ENCODE measurements at regions not wholly inside any gene's neighbourhood (a gene's known extent, or its start where the extent isn't known, plus 50 kb on each side); places are given as distances from the start of the nearest gene placed in this dataset.

GRCh38 chr7:10821156-10821555 lies 152.5 kb upstream of the PHF14 start:
- intact Hi-C loops (cut with micrococcal nuclease) = no loop called here

DNA sequence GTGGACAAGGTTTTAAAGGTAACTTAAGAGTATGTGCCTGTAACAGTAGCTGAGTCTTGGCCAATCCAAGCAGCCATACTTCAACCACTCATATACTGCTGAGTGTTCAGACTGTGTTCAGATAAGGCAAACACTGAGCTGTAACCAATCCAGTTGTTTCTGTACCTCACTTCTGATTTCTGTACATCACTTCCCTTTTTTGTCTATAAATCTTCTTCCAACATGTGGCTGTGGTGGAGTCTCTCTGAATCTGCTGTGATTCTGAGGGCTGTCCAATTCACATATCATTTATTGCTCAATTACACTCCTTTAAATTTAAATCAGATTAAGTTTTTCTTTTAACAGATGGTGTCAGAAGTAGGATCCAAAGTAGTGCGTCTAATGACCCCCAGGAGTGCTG lies 149.5 kb upstream of the PHF14 start:
- intact Hi-C loops (cut with micrococcal nuclease) = no loop called here

DNA sequence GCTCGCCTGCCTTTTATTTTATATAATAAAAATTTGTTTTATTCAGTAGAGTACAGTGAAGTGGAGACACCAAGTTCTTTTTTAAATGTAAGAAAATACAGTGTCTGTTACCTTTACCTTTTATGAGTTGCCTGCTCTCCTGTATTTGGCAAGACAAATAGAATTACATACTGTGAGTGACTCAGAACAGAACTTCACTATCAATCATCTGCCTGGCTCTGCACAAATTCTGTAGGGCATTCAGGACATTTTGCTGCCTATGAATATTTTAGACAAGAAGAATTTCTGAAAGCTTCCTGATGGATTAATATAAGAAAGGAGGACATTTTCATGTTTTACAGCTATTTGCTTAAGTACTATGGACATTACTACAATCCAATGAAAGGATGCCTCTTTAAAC lies 135.4 kb upstream of the PHF14 start:
- intact Hi-C loops (cut with micrococcal nuclease) = no loop called here

- intact Hi-C loops (cut with micrococcal nuclease) = no loop called here
Measured at GRCh38 chr7:10845225-10845624, 128.4 kb upstream of the PHF14 start.

DNA sequence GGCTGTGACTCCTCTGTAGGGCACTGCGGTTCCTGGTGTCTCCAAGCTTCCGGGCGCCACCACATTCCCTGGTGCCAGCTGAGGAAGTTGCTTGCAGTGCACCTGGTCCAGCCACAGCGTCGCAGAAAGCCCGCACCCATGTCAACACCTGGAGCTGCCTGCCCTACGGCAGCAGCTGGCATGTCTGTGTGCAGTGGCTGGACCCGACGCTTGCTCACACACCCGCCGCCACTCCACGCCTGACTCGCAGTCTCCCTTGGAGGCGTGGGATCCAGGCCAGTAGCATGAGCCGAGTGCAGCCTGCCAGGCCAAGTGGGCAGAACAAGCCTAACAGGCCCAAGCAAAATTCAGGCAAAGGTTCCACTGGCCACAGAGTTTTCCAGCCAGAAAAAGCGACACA lies 118.1 kb upstream of the PHF14 start:
- intact Hi-C loops (cut with micrococcal nuclease) = no loop called here

GRCh38 chr7:10860516-10860915 lies 113.2 kb upstream of the PHF14 start:
- intact Hi-C loops (cut with micrococcal nuclease) = no loop called here

- intact Hi-C loops (cut with micrococcal nuclease) = no loop called here
Measured at GRCh38 chr7:10863476-10863875, 110.2 kb upstream of the PHF14 start.

GRCh38 chr7:10874666-10875065 lies 99.0 kb upstream of the PHF14 start:
- intact Hi-C loops (cut with micrococcal nuclease) = no loop called here

DNA sequence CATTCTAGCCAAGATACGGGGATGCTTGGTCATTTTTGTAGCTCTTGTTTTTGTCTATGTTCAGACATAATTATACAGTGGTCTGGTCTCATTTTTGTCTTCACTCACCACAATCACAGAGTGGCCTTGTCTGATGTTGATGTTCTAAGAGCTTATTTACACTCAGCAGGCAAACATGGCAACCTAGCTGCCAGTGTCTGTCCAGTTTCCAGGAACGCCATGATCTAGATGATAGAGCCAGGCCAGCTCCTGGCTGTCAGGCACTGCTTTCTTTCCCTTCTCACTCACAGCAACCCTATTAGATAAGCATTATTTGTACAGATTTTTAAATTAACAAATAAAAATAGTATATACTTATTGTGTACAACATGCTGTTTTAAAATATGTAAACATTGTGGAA lies 98.6 kb upstream of the PHF14 start:
- intact Hi-C loops (cut with micrococcal nuclease) = no loop called here

- intact Hi-C loops (cut with micrococcal nuclease) = loop anchor here (1.0 to 5.0 kb wide), 3 partner anchors 252 to 478 kb away; no protein-coding TSS in a partner anchor
Measured at GRCh38 chr7:10888861-10889260, 84.8 kb upstream of the PHF14 start.

GRCh38 chr7:10889266-10889898 lies 84.3 kb upstream of the PHF14 start:
- intact Hi-C loops (cut with micrococcal nuclease) = loop anchor here (1.0 to 5.0 kb wide), 3 partner anchors 253 to 478 kb away; no protein-coding TSS in a partner anchor

DNA sequence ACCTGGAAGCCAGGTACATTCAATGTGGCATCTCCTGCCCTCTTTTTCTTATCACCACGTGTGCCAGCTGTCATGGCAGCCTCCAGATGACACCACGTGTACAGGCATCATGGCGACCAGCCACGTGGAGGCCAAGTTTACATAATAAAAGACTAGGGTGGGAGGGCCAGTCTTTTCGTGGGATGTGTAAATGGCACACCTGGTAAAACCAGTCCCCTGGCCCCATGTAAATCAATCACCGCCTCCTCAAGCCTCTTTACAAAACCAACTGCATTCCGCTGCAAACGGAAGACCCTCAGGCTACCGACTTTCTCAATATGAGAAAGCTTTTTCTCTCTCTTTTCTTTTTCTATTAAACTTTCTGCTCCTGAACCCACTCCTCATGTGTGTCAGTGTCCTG lies 65.1 kb upstream of the PHF14 start:
- intact Hi-C loops (cut with micrococcal nuclease) = no loop called here

DNA sequence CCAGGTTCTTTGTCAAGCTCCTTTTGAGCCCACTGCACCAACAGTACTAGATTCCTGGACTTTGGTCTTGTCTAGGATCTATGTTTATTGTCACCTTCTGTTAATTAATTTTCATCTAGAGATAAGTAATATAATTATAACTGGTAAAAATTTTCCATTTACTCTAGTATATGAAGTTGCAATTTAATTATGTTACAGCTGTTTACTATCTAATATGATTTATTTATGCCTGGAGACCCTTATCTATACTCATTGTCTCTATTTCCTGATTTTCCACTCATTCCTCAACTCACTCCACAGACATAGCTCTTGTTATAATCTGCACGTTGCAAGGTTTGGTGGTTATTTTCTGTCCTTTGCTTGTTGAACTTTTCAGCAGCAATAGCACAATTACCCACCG lies 63.2 kb upstream of the PHF14 start:
- intact Hi-C loops (cut with micrococcal nuclease) = no loop called here

DNA sequence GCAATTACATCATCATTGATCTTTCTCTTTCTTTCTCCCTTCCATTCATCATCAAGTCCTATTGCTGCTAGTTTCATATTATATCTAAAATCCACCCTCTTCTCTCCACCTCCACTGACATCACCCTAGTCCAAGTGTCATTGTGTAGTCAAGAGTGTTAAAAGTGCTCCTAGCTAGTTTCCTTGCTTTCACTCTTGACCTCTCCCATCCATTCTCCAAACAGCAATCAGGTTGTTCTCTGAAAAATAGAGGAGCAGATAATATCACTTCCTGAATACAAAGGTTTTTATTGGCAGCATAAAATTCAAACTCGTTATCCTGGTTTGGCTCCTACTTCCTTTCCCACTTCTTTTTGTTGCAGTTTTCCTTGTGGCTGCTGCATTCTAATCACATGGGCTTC lies 61.6 kb upstream of the PHF14 start:
- intact Hi-C loops (cut with micrococcal nuclease) = no loop called here

- intact Hi-C loops (cut with micrococcal nuclease) = no loop called here
Measured at GRCh38 chr7:10913457-10913856, 60.2 kb upstream of the PHF14 start.

GRCh38 chr7:10918093-10918590 lies 55.5 kb upstream of the PHF14 start:
- intact Hi-C loops (cut with micrococcal nuclease) = no loop called here

DNA sequence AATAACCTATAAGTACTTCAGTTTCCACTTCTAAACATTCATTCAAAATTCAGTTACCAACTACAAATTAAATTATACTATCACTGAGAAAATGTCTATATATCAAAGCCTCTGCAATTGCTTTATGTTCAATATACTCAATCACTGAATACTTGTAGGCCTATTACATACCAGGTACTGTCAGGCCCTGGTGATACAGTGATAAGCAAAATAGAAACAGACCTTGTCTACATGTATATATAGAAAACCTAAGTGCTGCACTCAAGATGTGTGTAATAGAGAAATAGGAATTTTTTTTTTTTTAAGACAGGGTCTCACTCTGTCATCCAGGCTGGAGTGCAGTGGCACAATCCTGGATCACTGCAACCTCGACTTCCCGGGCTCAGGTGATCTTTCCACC lies 53.7 kb upstream of the PHF14 start:
- intact Hi-C loops (cut with micrococcal nuclease) = no loop called here

All from T-helper 2 cell treated with Interferon-gamma antibody and Interleukin-4, amounts not matched to agents 100 ng/mL and 5 ng/mL, for 36 hours (primary cell).